ENCODE measurements at regions not wholly inside any gene's neighbourhood (a gene's known extent, or its start where the extent isn't known, plus 50 kb on each side); places are given as distances from the start of the nearest gene placed in this dataset.
"Not testable (repeated sequence)": the region's sequence is repeated elsewhere in the genome, so short reads cannot be mapped to it uniquely, and the experiment has no call there.

GRCh38 chrX:6990552-6991193 is 156.8 kb upstream of the STS start:
- no peak for DNase-seq

GRCh38 chrX:6989858-6990257 is 157.7 kb upstream of the STS start:
- DNase-seq: no peak

- DNase-seq: not testable (repeated sequence)
These were observed 158.8 kb upstream of the STS start for GRCh38 chrX:6988694-6989093.

- no peak for DNase-seq
These were observed 160.6 kb upstream of the STS start for GRCh38 chrX:6986915-6987314.

GRCh38 chrX:6985537-6985936 is 162.0 kb upstream of the STS start:
- no peak for DNase-seq

GRCh38 chrX:6983207-6983955 is 164.1 kb upstream of the STS start:
- DNase-seq: no peak

GRCh38 chrX:6981718-6982406 is 165.7 kb upstream of the STS start:
- DNase-seq: peak; percentile 0

GRCh38 chrX:6980981-6981380 is 166.5 kb upstream of the STS start:
- DNase-seq: no peak

- peak; percentile 22 for DNase-seq
These were observed 179.3 kb upstream of the STS start for GRCh38 chrX:6968231-6968630.

GRCh38 chrX:6965729-6966128 is 181.8 kb upstream of the STS start:
- no peak for DNase-seq

- no peak for DNase-seq
These were observed 185.5 kb upstream of the STS start for GRCh38 chrX:6962006-6962355.

GRCh38 chrX:6961286-6962005 is 186.1 kb upstream of the STS start:
- DNase-seq: no peak

GRCh38 chrX:6959006-6959405 is 188.5 kb upstream of the STS start:
- DNase-seq: no peak

GRCh38 chrX:6954836-6955235 is 192.7 kb upstream of the STS start:
- no peak for DNase-seq

GRCh38 chrX:6946168-6946567 is 201.3 kb upstream of the STS start:
- DNase-seq: no peak

GRCh38 chrX:6941041-6941440 is 206.5 kb upstream of the STS start:
- DNase-seq: no peak

GRCh38 chrX:6932942-6933341 is 214.6 kb upstream of the STS start:
- DNase-seq: not testable (repeated sequence)

GRCh38 chrX:6930307-6930849 is 217.1 kb upstream of the STS start:
- no peak for DNase-seq

GRCh38 chrX:6924443-6925077 is 223.0 kb upstream of the STS start:
- no peak for DNase-seq

GRCh38 chrX:6917666-6918065 is 229.8 kb upstream of the STS start:
- DNase-seq: no peak

- DNase-seq: no peak
These were observed 237.3 kb upstream of the STS start for GRCh38 chrX:6910218-6910617.

- no peak for DNase-seq
These were observed 238.1 kb upstream of the STS start for GRCh38 chrX:6909396-6909795.

- no peak for DNase-seq
These were observed 240.9 kb upstream of the STS start for GRCh38 chrX:6906608-6907007.

Data from fibroblast of skin of right quadriceps (primary cell).